ENCODE measurements at regions not wholly inside any gene's neighbourhood (a gene's known extent, or its start where the extent isn't known, plus 50 kb on each side); places are given as distances from the start of the nearest gene placed in this dataset.
A peak's percentile ranks its signal among the peaks of the same experiment; 100 is the strongest.

DNA sequence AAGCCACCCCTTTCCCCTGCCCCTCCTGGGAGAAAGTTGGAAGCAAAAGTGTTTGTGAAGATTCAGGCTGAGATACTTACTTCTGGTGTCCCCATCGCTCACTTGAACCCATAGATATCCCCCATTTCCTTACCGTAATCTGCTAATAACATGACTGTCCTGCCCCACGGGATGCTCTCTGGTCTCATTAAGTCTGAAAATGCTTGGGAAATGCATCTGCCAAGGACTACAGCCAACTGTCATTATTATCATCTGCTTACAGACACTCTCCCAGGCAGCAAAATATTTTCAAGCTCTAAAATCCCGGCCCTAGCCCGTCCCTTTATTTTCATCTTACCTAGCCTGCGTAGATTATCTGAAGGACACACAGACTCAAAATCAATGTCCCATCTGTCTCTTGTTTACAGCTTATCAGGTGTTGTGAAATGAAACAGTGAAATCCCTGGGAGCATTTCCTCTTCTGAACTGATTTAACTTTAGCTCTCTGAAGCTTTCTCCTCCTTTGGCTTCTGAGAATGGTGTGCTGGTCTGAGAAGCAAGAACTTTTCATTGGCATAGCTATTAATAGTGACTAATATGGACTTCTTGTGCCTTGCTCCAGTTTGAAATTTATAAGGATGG lies 126.9 kb upstream of the OSMR start:
- H2AFZ ChIP-seq (ENCODE audit: low read length): peak overlapping the region; percentile 32; the same call in 1 of the 2 replicates
- H3K4me3 ChIP-seq (ENCODE audit: extremely low read depth in 1 of 4, insufficient read depth in 2 of 4, low read depth in 3 of 4, low read length in 4 of 4): no peak overlapping the region
- H4K20me1 ChIP-seq (replicated peaks in 1 of 2; ENCODE audit: control insufficient read depth in 1 of 2, insufficient read depth in 2 of 2, low read length in 2 of 2): no peaks in the 10 kb centered on the region
- peaks cover 0 to 2% (median 0%) of the 10 kb centered on the region in 4 experiments; a peak in 1 of 7 replicates for H3K4me1 ChIP-seq (replicated peaks in 1 of 4; ENCODE audit: control insufficient read depth in 3 of 4, insufficient read depth in 4 of 4, low read length in 3 of 4)
- WGBS, 2 experiments (ENCODE audit: extremely low coverage in 1 of 2, insufficient coverage in 1 of 2, insufficient read length in 1 of 2, insufficient replicate concordance in 2 of 2, low coverage in 1 of 2, low lambda C conversion rate in 2 of 2, missing lambda C conversion rate in 1 of 2): 91% methylated on average over 6 of the region's 6 CpGs; no CpG with 5 or more reads in 1 of the 2 experiments
- H4K8ac ChIP-seq (ENCODE audit: extremely low read depth, insufficient read depth, low read length): no peak overlapping the region
- H3K79me2 ChIP-seq (ENCODE audit: control insufficient read depth in 1 of 2, insufficient read depth in 2 of 2, low read length in 2 of 2): no peaks in the 10 kb centered on the region
- CTCF ChIA-PET (ENCODE audit: partially characterized antibody): interaction anchor here (1.1 to 1.5 kb wide), 2 partner anchors 33 to 46 kb away, joined by 3 to 4 read pairs; no protein-coding TSS in a partner anchor
- H2BK5ac ChIP-seq (ENCODE audit: low read depth, low read length): no peak overlapping the region
- H3K4me2 ChIP-seq (ENCODE audit: insufficient read depth in 1 of 2, low read depth in 2 of 2, low read length in 2 of 2): no peak overlapping the region
- no peak overlapping the region for H4K91ac ChIP-seq (replicated peaks; ENCODE audit: insufficient read length, low read length)
- H4K5ac ChIP-seq (ENCODE audit: insufficient read length, low read depth, low read length): no peak overlapping the region
- no peak overlapping the region for H3K9ac ChIP-seq (replicated peaks in 1 of 4; ENCODE audit: extremely low read depth in 1 of 4, low read depth in 3 of 4, low read length in 3 of 4)
- no peak overlapping the region for H2BK12ac ChIP-seq (ENCODE audit: low read depth, low read length)
- H3K36me3 ChIP-seq (ENCODE audit: control insufficient read depth in 2 of 4, insufficient read depth in 4 of 4, low read length in 3 of 4): no peaks in the 10 kb centered on the region
- no peak overlapping the region for H3K4ac ChIP-seq (replicated peaks; ENCODE audit: insufficient read length, low read depth, low read length)
- H3K18ac ChIP-seq (ENCODE audit: extremely low read depth, low read length): no peak overlapping the region
- DNase-seq (ENCODE audit: low read depth in 1 of 2, low spot score in 2 of 2): no peak
- H3K79me1 ChIP-seq (ENCODE audit: low read depth, low read length): no peaks in the 10 kb centered on the region
- H2BK120ac ChIP-seq (replicated peaks; ENCODE audit: low read depth, low read length): no peak overlapping the region
- no peak overlapping the region for H2BK20ac ChIP-seq (ENCODE audit: low read length)
- no peaks in the 10 kb centered on the region for H3K27me3 ChIP-seq (replicated peaks in 1 of 4; ENCODE audit: control insufficient read depth in 3 of 4, extremely low read depth in 1 of 4, insufficient read depth in 3 of 4, low read length in 3 of 4)
- no peak overlapping the region for H2AK5ac ChIP-seq (ENCODE audit: low read depth, low read length)
- POLR2A ChIA-PET (ENCODE audit: partially characterized antibody): no interaction called here
- no peak overlapping the region for H3K14ac ChIP-seq (ENCODE audit: insufficient read length)
- H3K9me3 ChIP-seq (ENCODE audit: insufficient read depth in 2 of 2, low read depth in 1 of 2, low read length in 1 of 2): no peaks in the 10 kb centered on the region
- H3K23me2 ChIP-seq (ENCODE audit: low read depth, low read length): no peaks in the 10 kb centered on the region; the same call in 1 of the 2 replicates
- no peak overlapping the region for H2BK15ac ChIP-seq (ENCODE audit: low read length)
- no peak overlapping the region for H3K27ac ChIP-seq (ENCODE audit: low read depth, low read length)
- no peak overlapping the region for H3K56ac ChIP-seq (replicated peaks; ENCODE audit: insufficient read length, low read depth, low read length)
- no peak for FAIRE-seq
- H3K23ac ChIP-seq (ENCODE audit: insufficient read length): no peak overlapping the region
- TF ChIP-seq, protein P1, sequence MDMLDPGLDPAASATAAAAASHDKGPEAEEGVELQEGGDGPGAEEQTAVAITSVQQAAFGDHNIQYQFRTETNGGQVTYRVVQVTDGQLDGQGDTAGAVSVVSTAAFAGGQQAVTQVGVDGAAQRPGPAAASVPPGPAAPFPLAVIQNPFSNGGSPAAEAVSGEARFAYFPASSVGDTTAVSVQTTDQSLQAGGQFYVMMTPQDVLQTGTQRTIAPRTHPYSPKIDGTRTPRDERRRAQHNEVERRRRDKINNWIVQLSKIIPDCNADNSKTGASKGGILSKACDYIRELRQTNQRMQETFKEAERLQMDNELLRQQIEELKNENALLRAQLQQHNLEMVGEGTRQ (IDR thresholded peaks at IDR 0.05; ENCODE audit: low read length): no peak
- TF ChIP-seq TAF7 (optimal IDR thresholded peaks at IDR 0.05; ENCODE audit: borderline replicate concordance, low read depth, low read length) (no peak), EP300 (IDR thresholded peaks at IDR 0.05; ENCODE audit: borderline replicate concordance in 1 of 2, low read depth in 2 of 2, low read length in 2 of 2) (no peak), TEAD4 (IDR thresholded peaks at IDR 0.05; ENCODE audit: low read depth, low read length) (no peak), SP2 (IDR thresholded peaks at IDR 0.05; ENCODE audit: low read length) (no peak), CEBPB (IDR thresholded peaks at IDR 0.05; ENCODE audit: low read depth, low read length) (no peak), CTCF (IDR thresholded peaks at IDR 0.05; ENCODE audit: control extremely low read depth in 1 of 3, insufficient read depth in 1 of 3, low read depth in 1 of 3, low read length in 3 of 3) (no peak), KDM4A (IDR thresholded peaks at IDR 0.05; ENCODE audit: low read depth, low read length, severe bottlenecking) (no peak), PHF8 (conservative IDR thresholded peaks at IDR 0.05; ENCODE audit: low read depth, low read length) (no peak), NRF1 (IDR thresholded peaks at IDR 0.05; ENCODE audit: low read depth, low read length) (no peak)

Measured in H1 (cell line).